ENCODE measurements at regions not wholly inside any gene's neighbourhood (a gene's known extent, or its start where the extent isn't known, plus 50 kb on each side); places are given as distances from the start of the nearest gene placed in this dataset.

- FAIRE-seq = no peak
- no peak for DNase-seq (ENCODE audit: insufficient read length, low spot score)
- TF ChIP-seq POLR2A (IDR thresholded peaks at IDR 0.05; ENCODE audit: low read depth, low read length) = no peak
Observed at GRCh38 chr1:208584167-208584755, 340.1 kb upstream of the PLXNA2 start.

- TF ChIP-seq POLR2A (IDR thresholded peaks at IDR 0.05; ENCODE audit: low read depth, low read length) = no peak
- no peak for DNase-seq (ENCODE audit: insufficient read length, low spot score)
- FAIRE-seq = no peak
Observed at GRCh38 chr1:208587110-208587509, 342.9 kb upstream of the PLXNA2 start.

GRCh38 chr1:208593306-208594006 is 349.3 kb upstream of the PLXNA2 start:
- no peak for FAIRE-seq
- no peak for DNase-seq (ENCODE audit: insufficient read length, low spot score)
- no peak for TF ChIP-seq POLR2A (IDR thresholded peaks at IDR 0.05; ENCODE audit: low read depth, low read length)

- no peak for TF ChIP-seq POLR2A (IDR thresholded peaks at IDR 0.05; ENCODE audit: low read depth, low read length)
- FAIRE-seq (no peak), DNase-seq (ENCODE audit: insufficient read length, low spot score) (no peak)
Observed at GRCh38 chr1:208595236-208595635, 351.1 kb upstream of the PLXNA2 start.

- no peak for TF ChIP-seq POLR2A (IDR thresholded peaks at IDR 0.05; ENCODE audit: low read depth, low read length)
- FAIRE-seq = no peak
- DNase-seq (ENCODE audit: insufficient read length, low spot score) = no peak
Observed at GRCh38 chr1:208595745-208596144, 351.6 kb upstream of the PLXNA2 start.

- FAIRE-seq (no peak), DNase-seq (ENCODE audit: insufficient read length, low spot score) (no peak)
- no peak for TF ChIP-seq POLR2A (IDR thresholded peaks at IDR 0.05; ENCODE audit: low read depth, low read length)
Observed at GRCh38 chr1:208597571-208597970, 353.4 kb upstream of the PLXNA2 start.

GRCh38 chr1:208598021-208598420 is 353.8 kb upstream of the PLXNA2 start:
- FAIRE-seq (no peak), DNase-seq (ENCODE audit: insufficient read length, low spot score) (no peak)
- TF ChIP-seq POLR2A (IDR thresholded peaks at IDR 0.05; ENCODE audit: low read depth, low read length) = no peak

- DNase-seq (ENCODE audit: insufficient read length, low spot score) (no peak), FAIRE-seq (no peak)
- TF ChIP-seq POLR2A (IDR thresholded peaks at IDR 0.05; ENCODE audit: low read depth, low read length) = no peak
Observed at GRCh38 chr1:208599063-208599462, 354.9 kb upstream of the PLXNA2 start.

- DNase-seq (ENCODE audit: insufficient read length, low spot score) = no peak
- no peak for TF ChIP-seq POLR2A (IDR thresholded peaks at IDR 0.05; ENCODE audit: low read depth, low read length)
Observed at GRCh38 chr1:208600456-208601190, 356.4 kb upstream of the PLXNA2 start.

GRCh38 chr1:208601561-208601960 is 357.4 kb upstream of the PLXNA2 start:
- TF ChIP-seq POLR2A (IDR thresholded peaks at IDR 0.05; ENCODE audit: low read depth, low read length) = no peak
- DNase-seq (ENCODE audit: insufficient read length, low spot score) (no peak), FAIRE-seq (no peak)

More at GRCh38 chr1:208600456-208601190, 356.4 kb upstream of the PLXNA2 start:
- no peak for FAIRE-seq

- DNase-seq (ENCODE audit: insufficient read length, low spot score) (no peak), FAIRE-seq (no peak)
- TF ChIP-seq POLR2A (IDR thresholded peaks at IDR 0.05; ENCODE audit: low read depth, low read length) = no peak
Observed at GRCh38 chr1:208603721-208604120, 359.5 kb upstream of the PLXNA2 start.

- FAIRE-seq (no peak), DNase-seq (ENCODE audit: insufficient read length, low spot score) (no peak)
- TF ChIP-seq POLR2A (IDR thresholded peaks at IDR 0.05; ENCODE audit: low read depth, low read length) = no peak
Observed at GRCh38 chr1:208604295-208604694, 360.1 kb upstream of the PLXNA2 start.

GRCh38 chr1:208606959-208607358 is 362.8 kb upstream of the PLXNA2 start:
- TF ChIP-seq POLR2A (IDR thresholded peaks at IDR 0.05; ENCODE audit: low read depth, low read length) = no peak
- no peak for DNase-seq (ENCODE audit: insufficient read length, low spot score)
- no peak for FAIRE-seq

GRCh38 chr1:208607616-208608015 is 363.4 kb upstream of the PLXNA2 start:
- FAIRE-seq (no peak), DNase-seq (ENCODE audit: insufficient read length, low spot score) (no peak)
- no peak for TF ChIP-seq POLR2A (IDR thresholded peaks at IDR 0.05; ENCODE audit: low read depth, low read length)

GRCh38 chr1:208614610-208615009 is 370.4 kb upstream of the PLXNA2 start:
- no peak for DNase-seq (ENCODE audit: insufficient read length, low spot score)
- TF ChIP-seq POLR2A (IDR thresholded peaks at IDR 0.05; ENCODE audit: low read depth, low read length) = no peak
- no peak for FAIRE-seq
